Muscle of leg (tissue), 3 donors: ENCODE measurements at regions not wholly inside any gene's neighbourhood (a gene's known extent, or its start where the extent isn't known, plus 50 kb on each side); places are given as distances from the start of the nearest gene placed in this dataset.
"Not testable (repeated sequence)": the region's sequence is repeated elsewhere in the genome, so short reads cannot be mapped to it uniquely, and the experiment has no call there.

Experiments
- DNase-seq: peaks from one replicate; pipeline ENCODE4 v3.0.0; 2013
- H3K27ac ChIP-seq: one replicate; pipeline ENCODE4 v1.5.1; 2013; ENCODE audit warnings: mild to moderate bottlenecking, low read length, control low read depth
- H3K27me3 ChIP-seq: one replicate; pipeline ENCODE4 v1.6.1; 2013; ENCODE audit warnings: low read length; ENCODE audit not compliant: control insufficient read depth, insufficient read depth
- H3K36me3 ChIP-seq: one replicate; pipeline ENCODE4 v1.6.1; 2013; ENCODE audit warnings: low read length; ENCODE audit not compliant: control insufficient read depth, insufficient read depth
- H3K4me1 ChIP-seq: one replicate; pipeline ENCODE4 v1.6.1; 2013; ENCODE audit warnings: low read length; ENCODE audit not compliant: control insufficient read depth, insufficient read depth
- H3K4me3 ChIP-seq: one replicate; pipeline ENCODE4 v1.5.1; 2013; ENCODE audit warnings: low read length, control low read depth
- H3K9me3 ChIP-seq: replicated peaks from 2 replicates; pipeline ENCODE4 v1.6.1; 2013; ENCODE audit warnings: low read depth, low read length; ENCODE audit not compliant: control insufficient read depth
- WGBS: methylation state at CpG from one replicate; pipeline ENCODE4 v1.1.5; 2013; ENCODE audit warnings: missing lambda C conversion rate; ENCODE audit not compliant: insufficient coverage; 5-methylcytosine and 5-hydroxymethylcytosine counted together

GRCh38 chr1:220448217-220448616 is 79.7 kb upstream of the MARK1 start:
- WGBS, result 78% methylated on average over 3 of the region's 4 CpGs
- Histone ChIP-seq H3K4me1 (no peaks in the 10 kb centered on the region), H3K27me3 (no peaks in the 10 kb centered on the region), H3K4me3 (no peak overlapping the region), H3K36me3 (no peaks in the 10 kb centered on the region), H3K9me3 (peaks cover 2% of the 10 kb centered on the region), H3K27ac (no peak overlapping the region)
- no peak for DNase-seq

GRCh38 chr1:220444586-220444985 is 83.3 kb upstream of the MARK1 start:
- not testable (repeated sequence) for H3K27ac ChIP-seq, H3K36me3 ChIP-seq, H3K9me3 ChIP-seq, H3K4me1 ChIP-seq, DNase-seq, H3K27me3 ChIP-seq, H3K4me3 ChIP-seq
- no CpG with 5 or more reads among the region's 3 CpGs for WGBS

GRCh38 chr1:220441211-220441610 is 86.7 kb upstream of the MARK1 start:
- Histone ChIP-seq H3K27ac (no peak overlapping the region), H3K27me3 (no peaks in the 10 kb centered on the region), H3K9me3 (peaks cover 2% of the 10 kb centered on the region), H3K4me1 (peaks cover 5% of the 10 kb centered on the region), H3K36me3 (no peaks in the 10 kb centered on the region), H3K4me3 (no peak overlapping the region)
- DNase-seq, result no peak
- 86% methylated on average over 1 of the region's 3 CpGs for WGBS

GRCh38 chr1:220438741-220439140 is 89.2 kb upstream of the MARK1 start:
- Histone ChIP-seq H3K27ac (no peak overlapping the region), H3K27me3 (no peaks in the 10 kb centered on the region), H3K4me3 (no peak overlapping the region), H3K4me1 (peaks cover 5% of the 10 kb centered on the region), H3K36me3 (no peaks in the 10 kb centered on the region), H3K9me3 (no peaks in the 10 kb centered on the region)
- WGBS, result 58% methylated on average over 2 of the region's 2 CpGs
- peak; percentile 91 for DNase-seq

GRCh38 chr1:220432408-220432807 is 95.5 kb upstream of the MARK1 start:
- H3K27me3 ChIP-seq, result no peaks in the 10 kb centered on the region
- H3K4me3 ChIP-seq, result no peak overlapping the region
- WGBS, result no CpG with 5 or more reads among the region's 1 CpG
- H3K36me3 ChIP-seq, result no peaks in the 10 kb centered on the region
- DNase-seq, result no peak
- H3K4me1 ChIP-seq, result no peaks in the 10 kb centered on the region
- H3K27ac ChIP-seq, result peak overlapping the region; percentile 42
- no peaks in the 10 kb centered on the region for H3K9me3 ChIP-seq

- Histone ChIP-seq H3K4me1 (no peaks in the 10 kb centered on the region), H3K9me3 (no peaks in the 10 kb centered on the region), H3K27ac (peak overlapping the region; percentile 42), H3K27me3 (no peaks in the 10 kb centered on the region), H3K4me3 (no peak overlapping the region), H3K36me3 (no peaks in the 10 kb centered on the region)
- 83% methylated on average over 3 of the region's 7 CpGs for WGBS
- peak; percentile 47 for DNase-seq
These were observed 96.2 kb upstream of the MARK1 start for GRCh38 chr1:220431554-220432239.

- 0% methylated on average over 1 of the region's 2 CpGs for WGBS
- H3K27ac ChIP-seq, result no peak overlapping the region
- no peaks in the 10 kb centered on the region for H3K4me1 ChIP-seq
- H3K36me3 ChIP-seq, result no peaks in the 10 kb centered on the region
- H3K9me3 ChIP-seq, result no peaks in the 10 kb centered on the region
- H3K4me3 ChIP-seq, result no peak overlapping the region
- no peak for DNase-seq
- no peaks in the 10 kb centered on the region for H3K27me3 ChIP-seq
These were observed 97.3 kb upstream of the MARK1 start for GRCh38 chr1:220430586-220430985.

GRCh38 chr1:220430059-220430458 is 97.9 kb upstream of the MARK1 start:
- Histone ChIP-seq H3K9me3 (no peaks in the 10 kb centered on the region), H3K27ac (no peak overlapping the region), H3K4me1 (no peaks in the 10 kb centered on the region), H3K27me3 (no peaks in the 10 kb centered on the region), H3K4me3 (no peak overlapping the region), H3K36me3 (no peaks in the 10 kb centered on the region)
- DNase-seq, result no peak

- Histone ChIP-seq H3K36me3 (no peaks in the 10 kb centered on the region), H3K4me3 (no peak overlapping the region), H3K27ac (no peak overlapping the region), H3K9me3 (no peaks in the 10 kb centered on the region), H3K4me1 (no peaks in the 10 kb centered on the region), H3K27me3 (no peaks in the 10 kb centered on the region)
- DNase-seq, result no peak
- WGBS, result no CpG with 5 or more reads among the region's 2 CpGs
These were observed 100.9 kb upstream of the MARK1 start for GRCh38 chr1:220426989-220427388.

GRCh38 chr1:220425852-220426251 is 102.1 kb upstream of the MARK1 start:
- DNase-seq, result no peak
- Histone ChIP-seq H3K4me1 (no peaks in the 10 kb centered on the region), H3K36me3 (no peaks in the 10 kb centered on the region), H3K9me3 (no peaks in the 10 kb centered on the region), H3K4me3 (no peak overlapping the region), H3K27ac (no peak overlapping the region), H3K27me3 (no peaks in the 10 kb centered on the region)
- WGBS, result 100% methylated on average over 1 of the region's 1 CpG

DNA sequence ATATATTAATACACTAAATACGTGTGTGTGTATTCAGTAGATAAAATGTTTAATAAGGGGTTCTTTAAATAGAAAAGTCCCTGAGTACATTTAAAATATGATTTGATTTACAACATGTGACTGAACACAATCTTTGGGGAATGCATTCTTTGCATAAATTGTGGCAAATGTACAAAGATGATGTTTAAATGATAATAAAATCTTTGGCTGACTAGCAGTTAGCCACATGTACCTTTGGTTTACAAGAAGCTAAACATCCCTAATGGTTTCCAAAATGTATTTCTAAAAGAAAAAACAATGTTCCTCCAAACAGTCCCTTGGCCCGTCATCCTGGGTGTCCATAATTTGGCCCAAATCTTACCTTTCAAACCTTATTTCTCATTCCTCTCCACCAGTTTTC is 106.4 kb upstream of the MARK1 start:
- no peaks in the 10 kb centered on the region for H3K36me3 ChIP-seq
- H3K4me1 ChIP-seq, result no peaks in the 10 kb centered on the region
- no peak overlapping the region for H3K4me3 ChIP-seq
- H3K27me3 ChIP-seq, result no peaks in the 10 kb centered on the region
- WGBS, result 29% methylated on average over 1 of the region's 2 CpGs
- peak overlapping the region; percentile 0 for H3K27ac ChIP-seq
- H3K9me3 ChIP-seq, result no peaks in the 10 kb centered on the region
- peak; percentile 82 for DNase-seq
